ENCODE measurements at regions not wholly inside any gene's neighbourhood (a gene's known extent, or its start where the extent isn't known, plus 50 kb on each side); places are given as distances from the start of the nearest gene placed in this dataset.

GRCh38 chrX:148322906-148323305 lies 177.5 kb upstream of the AFF2 start (continued):
- TF ChIP-seq FOXK1 (CRISPR knock-in tag; IDR thresholded peaks at IDR 0.05): no peak
- no peak for TF ChIP-seq ZNF138 (CRISPR knock-in tag; conservative IDR thresholded peaks at IDR 0.05)
- no peak for TF ChIP-seq GRHL2 (CRISPR knock-in tag; IDR thresholded peaks at IDR 0.05; ENCODE audit: insufficient replicate concordance, severe bottlenecking)
- TF ChIP-seq ARID4B (CRISPR knock-in tag; IDR thresholded peaks at IDR 0.05; ENCODE audit: borderline replicate concordance): no peak
- TF ChIP-seq CREB1 (CRISPR knock-in tag; IDR thresholded peaks at IDR 0.05): no peak
- no peak for TF ChIP-seq ZNF232 (CRISPR knock-in tag; IDR thresholded peaks at IDR 0.05)
- TF ChIP-seq, protein P1, sequence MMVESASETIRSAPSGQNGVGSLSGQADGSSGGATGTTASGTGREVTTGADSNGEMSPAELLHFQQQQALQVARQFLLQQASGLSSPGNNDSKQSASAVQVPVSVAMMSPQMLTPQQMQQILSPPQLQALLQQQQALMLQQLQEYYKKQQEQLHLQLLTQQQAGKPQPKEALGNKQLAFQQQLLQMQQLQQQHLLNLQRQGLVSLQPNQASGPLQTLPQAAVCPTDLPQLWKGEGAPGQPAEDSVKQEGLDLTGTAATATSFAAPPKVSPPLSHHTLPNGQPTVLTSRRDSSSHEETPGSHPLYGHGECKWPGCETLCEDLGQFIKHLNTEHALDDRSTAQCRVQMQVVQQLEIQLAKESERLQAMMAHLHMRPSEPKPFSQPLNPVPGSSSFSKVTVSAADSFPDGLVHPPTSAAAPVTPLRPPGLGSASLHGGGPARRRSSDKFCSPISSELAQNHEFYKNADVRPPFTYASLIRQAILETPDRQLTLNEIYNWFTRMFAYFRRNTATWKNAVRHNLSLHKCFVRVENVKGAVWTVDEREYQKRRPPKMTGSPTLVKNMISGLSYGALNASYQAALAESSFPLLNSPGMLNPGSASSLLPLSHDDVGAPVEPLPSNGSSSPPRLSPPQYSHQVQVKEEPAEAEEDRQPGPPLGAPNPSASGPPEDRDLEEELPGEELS (CRISPR knock-in tag; IDR thresholded peaks at IDR 0.05): no peak
- no peak for TF ChIP-seq SOX15 (CRISPR knock-in tag; IDR thresholded peaks at IDR 0.05)
- TF ChIP-seq NFYB (CRISPR knock-in tag; conservative IDR thresholded peaks at IDR 0.05; ENCODE audit: low read depth): no peak
- TF ChIP-seq NR1H2 (CRISPR knock-in tag; IDR thresholded peaks at IDR 0.05): no peak

DNA sequence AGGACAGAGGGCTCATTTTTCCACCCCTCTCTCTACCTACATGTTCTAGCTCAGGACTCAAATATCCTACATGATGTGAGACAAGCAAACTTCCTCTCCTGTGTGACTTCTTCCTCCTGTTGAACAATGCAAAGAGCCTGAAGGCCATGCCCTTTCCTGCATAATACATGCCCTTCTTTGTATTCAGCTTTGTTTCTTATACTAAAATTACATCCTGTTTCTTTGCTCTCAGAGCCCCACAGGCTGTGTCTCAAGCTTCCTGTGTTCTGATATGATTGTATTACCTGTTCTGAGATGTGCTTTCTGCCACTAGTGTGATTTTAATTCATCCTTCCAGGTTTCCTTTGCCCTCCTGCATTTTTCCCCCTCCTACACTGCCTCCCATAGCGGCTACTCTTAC lies 166.4 kb upstream of the AFF2 start:
- H3K27me3 Mint-ChIP-seq (ENCODE audit: low read depth): no peaks in the 10 kb centered on the region
- H3K27ac Mint-ChIP-seq: no peak overlapping the region
- H3K36me3 Mint-ChIP-seq: no peaks in the 10 kb centered on the region
- CTCF ChIA-PET: no interaction called here
- POLR2A ChIA-PET: no interaction called here
- no peak for ATAC-seq
- no peak for DNase-seq (ENCODE audit: low spot score)
- peaks cover 5% of the 10 kb centered on the region; the same call in 1 of the 2 replicates for H3K9me3 Mint-ChIP-seq
- no peak overlapping the region for H3K4me3 Mint-ChIP-seq
- H3K4me1 Mint-ChIP-seq: peaks cover 5% of the 10 kb centered on the region
- TF ChIP-seq ZNF232 (CRISPR knock-in tag; IDR thresholded peaks at IDR 0.05) (no peak), GTF2I (CRISPR knock-in tag; conservative IDR thresholded peaks at IDR 0.05) (no peak), MAX (CRISPR knock-in tag; IDR thresholded peaks at IDR 0.05) (no peak), RELA (CRISPR knock-in tag; IDR thresholded peaks at IDR 0.05; ENCODE audit: borderline replicate concordance) (no peak), ZSCAN18 (CRISPR knock-in tag; IDR thresholded peaks at IDR 0.05) (no peak), ZNF512 (CRISPR knock-in tag; IDR thresholded peaks at IDR 0.05; ENCODE audit: borderline replicate concordance) (no peak), TCF7 (CRISPR knock-in tag; IDR thresholded peaks at IDR 0.05; ENCODE audit: low read depth) (no peak), NR2C2 (CRISPR knock-in tag; IDR thresholded peaks at IDR 0.05) (no peak), ZNF263 (CRISPR knock-in tag; IDR thresholded peaks at IDR 0.05; ENCODE audit: low read depth) (no peak)
- TF ChIP-seq, protein P2, sequence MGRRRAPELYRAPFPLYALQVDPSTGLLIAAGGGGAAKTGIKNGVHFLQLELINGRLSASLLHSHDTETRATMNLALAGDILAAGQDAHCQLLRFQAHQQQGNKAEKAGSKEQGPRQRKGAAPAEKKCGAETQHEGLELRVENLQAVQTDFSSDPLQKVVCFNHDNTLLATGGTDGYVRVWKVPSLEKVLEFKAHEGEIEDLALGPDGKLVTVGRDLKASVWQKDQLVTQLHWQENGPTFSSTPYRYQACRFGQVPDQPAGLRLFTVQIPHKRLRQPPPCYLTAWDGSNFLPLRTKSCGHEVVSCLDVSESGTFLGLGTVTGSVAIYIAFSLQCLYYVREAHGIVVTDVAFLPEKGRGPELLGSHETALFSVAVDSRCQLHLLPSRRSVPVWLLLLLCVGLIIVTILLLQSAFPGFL (CRISPR knock-in tag; IDR thresholded peaks at IDR 0.05; ENCODE audit: borderline replicate concordance): no peak
- TF ChIP-seq, protein P3, sequence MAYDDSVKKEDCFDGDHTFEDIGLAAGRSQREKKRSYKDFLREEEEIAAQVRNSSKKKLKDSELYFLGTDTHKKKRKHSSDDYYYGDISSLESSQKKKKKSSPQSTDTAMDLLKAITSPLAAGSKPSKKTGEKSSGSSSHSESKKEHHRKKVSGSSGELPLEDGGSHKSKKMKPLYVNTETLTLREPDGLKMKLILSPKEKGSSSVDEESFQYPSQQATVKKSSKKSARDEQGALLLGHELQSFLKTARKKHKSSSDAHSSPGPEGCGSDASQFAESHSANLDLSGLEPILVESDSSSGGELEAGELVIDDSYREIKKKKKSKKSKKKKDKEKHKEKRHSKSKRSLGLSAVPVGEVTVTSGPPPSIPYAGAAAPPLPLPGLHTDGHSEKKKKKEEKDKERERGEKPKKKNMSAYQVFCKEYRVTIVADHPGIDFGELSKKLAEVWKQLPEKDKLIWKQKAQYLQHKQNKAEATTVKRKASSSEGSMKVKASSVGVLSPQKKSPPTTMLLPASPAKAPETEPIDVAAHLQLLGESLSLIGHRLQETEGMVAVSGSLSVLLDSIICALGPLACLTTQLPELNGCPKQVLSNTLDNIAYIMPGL (CRISPR knock-in tag; IDR thresholded peaks at IDR 0.05): no peak
- TF ChIP-seq, protein P4, sequence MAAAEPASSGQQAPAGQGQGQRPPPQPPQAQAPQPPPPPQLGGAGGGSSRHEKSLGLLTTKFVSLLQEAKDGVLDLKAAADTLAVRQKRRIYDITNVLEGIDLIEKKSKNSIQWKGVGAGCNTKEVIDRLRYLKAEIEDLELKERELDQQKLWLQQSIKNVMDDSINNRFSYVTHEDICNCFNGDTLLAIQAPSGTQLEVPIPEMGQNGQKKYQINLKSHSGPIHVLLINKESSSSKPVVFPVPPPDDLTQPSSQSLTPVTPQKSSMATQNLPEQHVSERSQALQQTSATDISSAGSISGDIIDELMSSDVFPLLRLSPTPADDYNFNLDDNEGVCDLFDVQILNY (CRISPR knock-in tag; IDR thresholded peaks at IDR 0.05): no peak
- TF ChIP-seq, protein P5, sequence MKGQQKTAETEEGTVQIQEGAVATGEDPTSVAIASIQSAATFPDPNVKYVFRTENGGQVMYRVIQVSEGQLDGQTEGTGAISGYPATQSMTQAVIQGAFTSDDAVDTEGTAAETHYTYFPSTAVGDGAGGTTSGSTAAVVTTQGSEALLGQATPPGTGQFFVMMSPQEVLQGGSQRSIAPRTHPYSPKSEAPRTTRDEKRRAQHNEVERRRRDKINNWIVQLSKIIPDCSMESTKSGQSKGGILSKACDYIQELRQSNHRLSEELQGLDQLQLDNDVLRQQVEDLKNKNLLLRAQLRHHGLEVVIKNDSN (CRISPR knock-in tag; IDR thresholded peaks at IDR 0.05): no peak
